ENCODE measurements at regions not wholly inside any gene's neighbourhood (a gene's known extent, or its start where the extent isn't known, plus 50 kb on each side); places are given as distances from the start of the nearest gene placed in this dataset.
"Not testable (repeated sequence)": the region's sequence is repeated elsewhere in the genome, so short reads cannot be mapped to it uniquely, and the experiment has no call there.

DNA sequence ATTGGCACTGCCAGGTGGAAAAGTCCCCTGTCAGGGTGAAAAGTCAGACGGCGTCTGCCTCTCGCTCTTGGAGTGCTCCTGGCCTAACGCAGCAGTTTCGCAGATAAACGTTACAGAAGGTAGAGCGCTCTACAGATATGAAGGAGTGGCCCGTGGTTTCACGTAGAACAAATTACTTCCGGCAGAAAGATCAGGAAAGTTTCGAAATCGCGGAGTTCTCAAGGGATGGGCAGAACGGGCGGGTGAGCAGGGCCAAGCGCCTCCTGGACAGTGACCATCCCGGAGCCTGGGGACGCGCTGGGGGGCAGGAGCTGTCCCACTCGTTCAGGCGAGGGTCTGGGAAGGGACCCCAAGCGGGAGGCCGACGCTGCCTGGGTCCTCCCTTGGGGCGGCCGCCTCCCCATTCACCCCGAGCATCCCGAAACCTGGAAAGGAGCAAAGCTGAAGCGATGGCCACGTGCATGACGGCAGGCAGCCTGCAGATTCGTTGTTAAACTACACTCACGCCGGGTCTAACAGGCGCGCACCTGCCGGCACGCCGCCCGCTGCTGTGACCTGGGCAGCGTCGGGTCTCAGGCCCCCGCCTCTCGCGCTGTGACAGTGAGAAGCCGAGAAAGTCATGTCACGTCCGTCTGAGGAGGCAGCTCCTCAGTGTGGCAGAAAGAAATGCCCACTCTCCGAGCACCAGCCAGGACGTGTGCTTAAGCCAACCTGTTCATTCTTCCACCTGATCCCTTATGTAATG, 122.9 kb upstream of the SALL3 start:
- no peak for DNase-seq

GRCh38 chr18:78857314-78858150, 122.1 kb upstream of the SALL3 start:
- DNase-seq: no peak

GRCh38 chr18:78859686-78860085, 119.9 kb upstream of the SALL3 start:
- no peak for DNase-seq

GRCh38 chr18:78860117-78860516, 119.5 kb upstream of the SALL3 start:
- no peak for DNase-seq

GRCh38 chr18:78861116-78861515, 118.5 kb upstream of the SALL3 start:
- no peak for DNase-seq

- no peak for DNase-seq
These were observed 117.9 kb upstream of the SALL3 start for GRCh38 chr18:78861706-78862105.

DNA sequence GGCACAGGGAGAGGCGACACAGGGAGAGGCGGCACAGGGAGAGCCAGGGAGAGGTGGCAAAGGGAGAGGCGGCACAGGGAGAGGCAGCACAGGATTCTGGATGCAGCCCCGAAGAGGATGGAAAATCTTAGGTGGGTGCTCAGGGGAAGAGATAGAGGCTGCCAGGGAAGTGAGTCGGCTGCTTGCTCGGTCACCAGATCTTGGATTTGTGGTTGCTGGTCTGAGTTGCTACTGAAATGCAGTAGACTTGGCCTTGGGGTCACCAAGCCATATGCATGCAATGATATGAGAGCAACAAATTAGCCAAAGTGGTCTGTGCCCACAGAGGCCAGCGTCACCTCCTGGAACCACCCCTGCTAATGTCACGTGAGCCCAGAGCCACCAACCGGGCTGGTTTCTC, 117.2 kb upstream of the SALL3 start:
- no peak for DNase-seq

- no peak for DNase-seq
These were observed 114.5 kb upstream of the SALL3 start for GRCh38 chr18:78865056-78865598.

DNA sequence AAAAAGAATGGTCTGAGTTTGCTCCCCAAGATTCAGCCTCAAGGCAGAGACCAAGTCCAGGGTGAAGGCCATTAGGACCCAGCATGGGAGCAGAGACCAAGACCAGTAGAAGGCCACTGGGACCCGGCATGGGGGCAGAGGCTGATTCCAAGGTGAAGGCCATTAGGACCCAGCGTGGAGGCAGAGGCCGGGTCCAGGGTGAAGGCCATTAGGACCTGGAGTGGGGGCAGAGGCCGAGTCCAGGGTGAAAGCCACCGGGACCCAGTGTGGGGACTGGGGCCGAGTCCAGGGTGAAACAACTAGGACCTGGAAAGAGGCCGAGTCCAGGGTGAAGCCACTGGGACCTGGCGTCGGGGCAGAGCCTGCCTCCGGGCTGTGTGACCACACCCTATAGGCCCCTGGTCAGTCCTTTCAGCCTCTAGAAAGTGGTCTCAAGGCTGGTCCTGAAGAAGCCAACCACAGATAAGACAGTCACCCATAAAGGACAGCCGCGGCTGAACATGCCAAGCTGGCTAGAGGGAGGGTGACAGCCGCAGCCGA, 113.8 kb upstream of the SALL3 start:
- no peak for DNase-seq

DNA sequence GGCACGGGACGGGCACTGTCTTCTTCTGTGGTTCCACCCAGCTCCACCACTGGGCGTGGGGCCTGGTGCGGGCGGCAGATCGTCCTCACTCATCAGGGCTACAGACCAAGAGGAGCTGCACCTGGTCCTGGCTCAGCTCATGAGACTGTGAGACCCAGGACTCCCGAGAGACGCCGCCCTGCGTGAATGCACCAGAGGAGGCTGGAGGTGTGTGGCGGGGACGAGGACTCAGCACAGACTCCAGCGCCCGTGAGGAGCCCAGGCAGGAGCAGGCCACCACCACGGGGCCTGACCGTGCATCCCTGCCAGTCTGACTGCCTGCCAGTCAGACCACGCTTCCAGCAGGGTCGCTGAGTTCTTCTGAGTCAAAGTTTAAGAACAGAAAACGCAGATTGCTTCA, 112.5 kb upstream of the SALL3 start:
- no peak for DNase-seq

DNA sequence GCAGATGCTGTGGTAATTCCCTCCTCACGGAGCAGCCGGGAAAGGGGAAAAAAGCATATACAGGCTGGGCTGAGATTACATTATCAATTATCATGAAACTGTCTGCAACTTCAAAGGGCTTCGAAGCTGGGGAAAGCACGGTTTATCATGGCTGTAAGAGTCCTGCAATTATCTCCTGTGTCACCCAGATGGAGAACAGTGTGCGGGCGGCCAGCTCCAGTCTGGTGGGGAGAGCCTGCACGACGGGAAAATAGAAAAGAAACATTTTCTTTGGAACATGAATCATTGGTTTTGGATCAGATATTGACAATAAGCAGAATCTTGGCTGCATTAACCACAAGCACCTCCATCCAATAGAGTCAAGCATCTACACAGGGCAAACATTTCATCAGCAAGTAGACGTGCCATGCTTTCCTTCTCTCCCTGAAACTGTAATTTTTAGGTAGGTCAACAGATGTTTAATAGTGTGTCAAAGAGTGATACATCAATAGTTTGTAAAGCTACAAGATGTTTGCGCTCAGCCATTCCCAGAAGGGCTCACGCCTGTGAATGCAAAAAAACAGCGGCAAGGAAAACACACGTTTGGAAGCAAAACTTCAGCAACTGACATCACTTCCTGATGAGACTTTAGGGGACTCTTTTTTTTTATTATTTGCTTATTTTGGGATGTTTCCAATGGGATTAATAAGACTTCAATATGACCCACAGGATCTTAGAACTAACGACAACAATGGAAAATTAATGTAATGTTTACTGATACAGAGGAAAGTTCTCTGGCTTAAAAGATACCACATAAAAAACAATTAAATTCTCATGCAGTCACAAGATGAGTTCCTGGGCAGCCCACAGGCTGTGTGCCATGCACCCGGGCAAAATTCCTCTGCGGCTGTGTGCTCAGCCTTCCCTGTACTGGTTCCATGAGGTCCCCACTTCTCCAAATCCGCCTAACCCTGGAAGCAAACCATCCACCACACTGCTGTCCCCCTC, 111.0 kb upstream of the SALL3 start:
- no peak for DNase-seq

- DNase-seq: no peak
These were observed 108.0 kb upstream of the SALL3 start for GRCh38 chr18:78871618-78872017.

DNA sequence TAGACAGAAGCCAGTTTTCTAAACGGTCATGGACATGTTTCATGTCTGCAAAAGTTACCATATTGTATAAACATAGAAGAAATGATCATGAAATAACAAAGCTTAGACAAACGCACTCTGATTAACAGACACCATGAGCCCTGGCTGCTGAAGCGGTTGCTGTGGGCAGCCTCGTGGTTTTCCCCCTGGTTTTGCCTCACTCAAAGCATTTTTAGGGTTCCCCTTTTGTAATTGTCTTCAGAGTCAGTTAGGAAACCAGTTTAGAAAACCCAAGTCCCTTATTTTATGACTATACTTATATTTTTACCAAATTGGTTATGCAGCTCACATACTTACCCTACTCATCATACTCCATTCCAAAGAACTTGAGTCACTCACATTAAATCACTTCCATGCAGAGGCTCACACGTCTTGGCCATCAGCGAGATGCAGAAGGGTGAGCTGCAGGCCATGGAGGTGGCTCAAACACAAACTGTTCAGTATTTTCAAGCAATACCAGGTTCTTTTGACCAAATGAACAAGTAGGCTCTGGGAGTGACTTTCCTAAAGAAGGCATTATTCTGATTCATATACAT, 105.6 kb upstream of the SALL3 start:
- DNase-seq: no peak

GRCh38 chr18:78875016-78875777, 104.4 kb upstream of the SALL3 start:
- DNase-seq: peak; percentile 56

- no peak for DNase-seq
These were observed 103.6 kb upstream of the SALL3 start for GRCh38 chr18:78875778-78876650.

DNA sequence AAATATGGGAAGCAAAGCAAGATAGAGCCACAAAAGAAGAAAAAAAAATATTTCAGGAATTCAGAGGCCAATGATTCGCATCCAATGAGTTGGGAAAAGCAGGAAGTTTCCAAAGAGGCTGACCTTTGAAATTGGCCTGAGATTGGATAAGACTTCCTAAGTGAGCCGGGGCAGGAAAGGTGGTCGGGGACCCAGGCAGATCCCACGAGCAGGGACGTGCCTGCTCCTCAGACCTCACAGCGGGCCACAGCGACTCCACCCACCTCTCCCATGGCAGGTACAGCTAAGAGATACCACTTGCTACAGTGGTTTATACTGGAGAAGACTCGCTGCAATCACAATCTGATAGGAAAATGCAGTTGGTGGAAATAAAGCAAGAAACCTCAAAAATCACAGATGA, 102.8 kb upstream of the SALL3 start:
- DNase-seq: no peak

- DNase-seq: no peak
These were observed 101.3 kb upstream of the SALL3 start for GRCh38 chr18:78878335-78878734.

GRCh38 chr18:78879072-78879883, 100.3 kb upstream of the SALL3 start:
- not testable (repeated sequence) for DNase-seq

GRCh38 chr18:78882585-78882984, 97.0 kb upstream of the SALL3 start:
- no peak for DNase-seq
